Adipocyte (in vitro differentiated cells): ENCODE measurements at regions not wholly inside any gene's neighbourhood (a gene's known extent, or its start where the extent isn't known, plus 50 kb on each side); places are given as distances from the start of the nearest gene placed in this dataset.

Experiments
- DNase-seq: peaks from one replicate; pipeline ENCODE4 v3.0.0-alpha.2; 2015; ENCODE audit warnings: low read depth
- H3K27me3 ChIP-seq: replicated peaks from 2 replicates; pipeline ENCODE4 v1.7.0; 2013; ENCODE audit warnings: mild to moderate bottlenecking, low read length, moderate library complexity; ENCODE audit not compliant: control insufficient read depth, insufficient read depth
- H3K36me3 ChIP-seq: 2 replicates; pipeline ENCODE4 v1.7.0; 2013; ENCODE audit warnings: low read length, mild to moderate bottlenecking, moderate library complexity; ENCODE audit not compliant: control insufficient read depth, insufficient read depth, severe bottlenecking
- H3K4me1 ChIP-seq: 2 replicates; pipeline ENCODE4 v1.7.0; 2013; ENCODE audit warnings: mild to moderate bottlenecking, low read length, moderate library complexity; ENCODE audit not compliant: control insufficient read depth, insufficient read depth
- H3K4me3 ChIP-seq: 2 replicates; pipeline ENCODE4 v1.7.0; 2013; ENCODE audit warnings: mild to moderate bottlenecking, low read length, moderate library complexity
- H3K9ac ChIP-seq: 2 replicates; pipeline ENCODE4 v1.7.0; 2013; ENCODE audit warnings: mild to moderate bottlenecking, low read length, moderate library complexity
- H3K9me3 ChIP-seq: 2 replicates; pipeline ENCODE4 v1.7.0; 2013; ENCODE audit warnings: mild to moderate bottlenecking, low read length, moderate library complexity; ENCODE audit not compliant: control insufficient read depth

DNA sequence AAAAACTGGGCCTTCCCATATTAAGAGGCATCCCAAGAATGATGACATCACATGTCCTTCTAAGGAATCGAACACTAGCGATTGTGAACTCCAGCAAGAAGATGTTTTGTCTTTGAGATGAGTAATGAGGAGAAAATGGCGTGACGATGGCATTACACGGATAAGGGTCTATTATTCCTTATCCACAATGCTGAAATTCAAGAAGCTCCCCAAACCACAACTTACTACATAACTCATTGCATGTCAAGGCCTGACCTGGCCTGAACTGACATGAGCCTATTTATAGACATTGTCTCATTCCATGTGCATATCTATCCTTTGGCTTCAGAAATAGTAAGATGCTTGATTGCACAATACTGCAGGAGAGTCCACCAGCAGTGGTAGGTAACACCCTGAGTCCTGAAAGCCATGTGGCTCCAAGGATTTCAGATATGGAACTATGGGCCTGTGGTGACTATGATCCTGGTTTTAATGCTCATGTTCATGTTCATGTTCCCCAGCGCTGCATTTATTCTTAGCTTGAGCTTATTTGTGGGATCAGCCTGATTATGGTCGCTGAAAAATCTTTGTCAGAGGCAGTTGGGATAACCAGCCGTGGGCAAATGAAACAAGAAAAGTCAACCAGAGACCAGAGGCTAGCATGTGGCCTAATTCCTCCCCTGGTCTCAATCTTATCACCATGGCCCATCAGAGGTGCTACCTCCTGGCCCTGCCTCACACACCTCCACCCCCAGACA, 183.2 kb upstream of the JARID2 start:
- H3K27me3 ChIP-seq = no peaks in the 10 kb centered on the region
- H3K4me3 ChIP-seq = no peak overlapping the region
- peak; percentile 63 for DNase-seq
- no peaks in the 10 kb centered on the region for H3K36me3 ChIP-seq
- no peaks in the 10 kb centered on the region for H3K9me3 ChIP-seq
- H3K4me1 ChIP-seq = peaks cover 29% of the 10 kb centered on the region
- H3K9ac ChIP-seq = no peak overlapping the region

GRCh38 chr6:15063253-15063853, 182.5 kb upstream of the JARID2 start:
- no peaks in the 10 kb centered on the region for H3K9me3 ChIP-seq
- no peak overlapping the region for H3K9ac ChIP-seq
- no peak for DNase-seq
- no peak overlapping the region for H3K4me3 ChIP-seq
- H3K36me3 ChIP-seq = no peaks in the 10 kb centered on the region
- H3K4me1 ChIP-seq = peaks cover 29% of the 10 kb centered on the region
- H3K27me3 ChIP-seq = no peaks in the 10 kb centered on the region

DNA sequence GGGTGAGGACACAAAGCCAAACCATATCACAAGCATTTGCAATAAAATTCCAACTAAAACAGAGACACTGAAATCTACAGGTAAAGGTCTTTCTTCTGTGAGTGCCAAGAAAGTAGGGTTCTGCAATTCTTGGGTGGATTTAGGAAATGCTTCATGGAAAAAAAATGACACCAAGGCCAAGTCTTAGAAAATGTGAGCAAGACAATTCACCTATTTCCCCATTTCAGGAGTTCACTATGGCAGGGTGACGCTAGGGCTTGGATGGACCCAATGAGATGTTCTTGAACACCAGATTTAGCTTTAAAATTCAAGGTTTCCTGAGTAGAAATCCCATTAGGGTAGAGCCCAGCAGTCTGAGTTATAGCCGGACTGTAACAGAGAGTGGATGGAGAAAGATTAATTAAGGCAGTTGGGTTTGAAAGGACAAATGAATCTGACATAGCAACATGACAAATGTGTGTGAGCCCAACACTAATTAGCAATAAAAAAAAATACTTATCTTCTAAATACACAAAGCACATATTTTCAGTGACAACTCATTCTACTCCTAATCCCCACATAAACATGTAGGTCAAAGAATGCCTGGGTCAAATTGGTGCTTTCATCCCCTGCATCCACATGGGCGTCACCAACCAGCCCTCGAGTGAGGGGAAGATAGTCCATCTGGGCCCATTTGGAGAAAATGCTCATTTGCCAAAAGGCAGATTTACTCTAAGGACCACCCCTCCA, 180.4 kb upstream of the JARID2 start:
- H3K9me3 ChIP-seq = no peaks in the 10 kb centered on the region
- no peak overlapping the region for H3K9ac ChIP-seq
- H3K36me3 ChIP-seq = no peaks in the 10 kb centered on the region
- H3K27me3 ChIP-seq = no peaks in the 10 kb centered on the region
- DNase-seq = peak; percentile 22
- peaks cover 29% of the 10 kb centered on the region for H3K4me1 ChIP-seq
- H3K4me3 ChIP-seq = no peak overlapping the region

DNA sequence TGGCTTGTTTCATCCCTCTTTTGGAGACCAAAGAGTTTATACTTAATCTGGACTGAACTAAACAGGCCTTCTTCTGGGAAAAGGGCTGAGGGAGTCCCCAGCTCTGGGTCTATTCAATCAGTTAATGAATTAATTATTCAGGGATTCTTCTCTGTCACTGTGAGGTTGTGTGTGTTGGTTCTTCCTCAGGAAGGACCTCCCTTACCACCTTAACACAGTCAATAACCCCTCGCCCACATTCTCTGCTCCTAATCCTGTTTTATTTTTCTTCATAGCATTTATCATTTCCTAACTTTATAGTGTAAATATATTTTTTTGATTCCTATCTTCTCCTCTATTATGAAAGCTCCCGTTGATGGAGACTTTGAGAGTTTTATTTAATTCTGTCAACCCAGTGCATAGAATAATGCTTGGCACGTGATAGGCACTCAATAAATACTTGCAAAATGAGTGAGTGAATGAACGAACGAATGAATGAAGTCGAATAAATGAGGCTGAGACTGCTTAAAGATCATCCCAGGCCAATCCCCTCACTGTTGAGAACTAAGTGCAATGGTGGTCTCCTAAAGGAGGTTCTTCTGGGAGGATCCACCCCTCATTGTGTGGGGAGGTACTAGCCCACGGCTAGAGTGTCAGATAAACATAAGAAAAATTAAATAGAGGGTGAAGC, 179.6 kb upstream of the JARID2 start:
- H3K4me1 ChIP-seq = peaks cover 29% of the 10 kb centered on the region
- H3K4me3 ChIP-seq = no peak overlapping the region
- H3K9ac ChIP-seq = no peak overlapping the region
- no peaks in the 10 kb centered on the region for H3K27me3 ChIP-seq
- DNase-seq = no peak
- no peaks in the 10 kb centered on the region for H3K36me3 ChIP-seq
- H3K9me3 ChIP-seq = no peaks in the 10 kb centered on the region

- Histone ChIP-seq H3K9me3 (no peaks in the 10 kb centered on the region), H3K36me3 (no peaks in the 10 kb centered on the region), H3K27me3 (no peaks in the 10 kb centered on the region), H3K4me3 (no peak overlapping the region), H3K4me1 (no peaks in the 10 kb centered on the region), H3K9ac (no peak overlapping the region)
- no peak for DNase-seq
Measured at GRCh38 chr6:15073344-15073789, 172.5 kb upstream of the JARID2 start.

DNA sequence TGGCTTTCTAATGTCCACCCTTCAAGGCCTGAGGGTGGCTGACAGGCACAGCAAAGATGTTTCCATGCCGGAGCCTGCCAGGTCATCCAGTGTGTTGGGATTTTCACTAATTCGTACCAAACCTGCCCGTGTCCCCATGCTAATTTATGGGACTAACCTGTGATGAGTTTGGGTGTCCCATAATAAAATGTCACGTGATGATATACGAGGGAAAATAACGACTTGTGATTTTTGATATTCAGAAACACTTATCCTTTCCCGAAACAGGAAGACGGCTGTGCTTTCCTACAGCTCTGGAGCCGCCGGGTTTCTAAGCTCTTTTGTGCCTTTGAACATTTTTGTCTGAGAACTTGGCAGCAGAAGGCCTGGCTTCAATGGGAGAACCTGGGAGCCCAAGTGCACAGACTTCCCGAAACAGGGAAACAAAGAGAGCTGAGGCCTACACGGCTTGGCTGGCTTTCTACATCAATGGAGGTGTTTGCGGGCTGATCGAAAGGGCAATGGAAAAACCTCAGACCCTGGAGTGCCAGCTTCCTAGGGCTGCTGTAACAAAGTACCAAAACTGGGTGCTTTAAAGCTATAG, 171.9 kb upstream of the JARID2 start:
- Histone ChIP-seq H3K27me3 (no peaks in the 10 kb centered on the region), H3K9me3 (no peaks in the 10 kb centered on the region), H3K36me3 (no peaks in the 10 kb centered on the region), H3K9ac (no peak overlapping the region), H3K4me1 (no peaks in the 10 kb centered on the region), H3K4me3 (no peak overlapping the region)
- no peak for DNase-seq

DNA sequence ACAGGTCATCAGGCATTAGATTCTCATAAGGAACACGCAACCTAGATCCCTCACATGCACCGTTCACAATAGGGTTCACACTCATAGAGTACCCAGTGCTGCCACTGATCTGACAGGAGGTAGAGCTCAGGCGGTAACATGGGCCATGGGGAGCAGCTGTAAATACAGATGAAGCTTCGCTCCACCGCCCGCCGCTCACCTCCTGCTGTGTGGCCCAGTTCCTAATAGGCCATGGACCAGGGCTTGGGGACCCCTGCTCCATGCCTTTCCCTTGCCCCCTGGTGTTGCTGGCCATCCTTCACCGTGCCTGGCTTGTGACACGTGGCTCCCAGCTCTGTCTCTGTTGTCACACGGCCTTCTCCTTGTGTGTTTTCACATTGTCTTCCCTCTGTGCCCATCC, 171.1 kb upstream of the JARID2 start:
- Histone ChIP-seq H3K4me1 (peaks cover 2% of the 10 kb centered on the region), H3K9me3 (no peaks in the 10 kb centered on the region), H3K36me3 (no peaks in the 10 kb centered on the region), H3K4me3 (no peak overlapping the region), H3K27me3 (no peaks in the 10 kb centered on the region), H3K9ac (no peak overlapping the region)
- DNase-seq = no peak

- H3K36me3 ChIP-seq = no peaks in the 10 kb centered on the region
- H3K4me3 ChIP-seq = no peak overlapping the region
- no peaks in the 10 kb centered on the region for H3K9me3 ChIP-seq
- no peak overlapping the region for H3K9ac ChIP-seq
- peaks cover 2% of the 10 kb centered on the region for H3K4me1 ChIP-seq
- no peaks in the 10 kb centered on the region for H3K27me3 ChIP-seq
- DNase-seq = no peak
Measured at GRCh38 chr6:15076565-15076964, 169.3 kb upstream of the JARID2 start.

GRCh38 chr6:15077006-15077405, 168.9 kb upstream of the JARID2 start:
- Histone ChIP-seq H3K4me1 (peaks cover 2% of the 10 kb centered on the region), H3K9me3 (no peaks in the 10 kb centered on the region), H3K4me3 (no peak overlapping the region), H3K9ac (no peak overlapping the region), H3K27me3 (no peaks in the 10 kb centered on the region), H3K36me3 (no peaks in the 10 kb centered on the region)
- DNase-seq = no peak

GRCh38 chr6:15077961-15078360, 167.9 kb upstream of the JARID2 start:
- no peak overlapping the region for H3K4me3 ChIP-seq
- no peaks in the 10 kb centered on the region for H3K36me3 ChIP-seq
- H3K9ac ChIP-seq = no peak overlapping the region
- no peaks in the 10 kb centered on the region for H3K9me3 ChIP-seq
- no peak for DNase-seq
- H3K27me3 ChIP-seq = no peaks in the 10 kb centered on the region
- peaks cover 2% of the 10 kb centered on the region for H3K4me1 ChIP-seq
